ENCODE measurements at regions not wholly inside any gene's neighbourhood (a gene's known extent, or its start where the extent isn't known, plus 50 kb on each side); places are given as distances from the start of the nearest gene placed in this dataset.

DNA sequence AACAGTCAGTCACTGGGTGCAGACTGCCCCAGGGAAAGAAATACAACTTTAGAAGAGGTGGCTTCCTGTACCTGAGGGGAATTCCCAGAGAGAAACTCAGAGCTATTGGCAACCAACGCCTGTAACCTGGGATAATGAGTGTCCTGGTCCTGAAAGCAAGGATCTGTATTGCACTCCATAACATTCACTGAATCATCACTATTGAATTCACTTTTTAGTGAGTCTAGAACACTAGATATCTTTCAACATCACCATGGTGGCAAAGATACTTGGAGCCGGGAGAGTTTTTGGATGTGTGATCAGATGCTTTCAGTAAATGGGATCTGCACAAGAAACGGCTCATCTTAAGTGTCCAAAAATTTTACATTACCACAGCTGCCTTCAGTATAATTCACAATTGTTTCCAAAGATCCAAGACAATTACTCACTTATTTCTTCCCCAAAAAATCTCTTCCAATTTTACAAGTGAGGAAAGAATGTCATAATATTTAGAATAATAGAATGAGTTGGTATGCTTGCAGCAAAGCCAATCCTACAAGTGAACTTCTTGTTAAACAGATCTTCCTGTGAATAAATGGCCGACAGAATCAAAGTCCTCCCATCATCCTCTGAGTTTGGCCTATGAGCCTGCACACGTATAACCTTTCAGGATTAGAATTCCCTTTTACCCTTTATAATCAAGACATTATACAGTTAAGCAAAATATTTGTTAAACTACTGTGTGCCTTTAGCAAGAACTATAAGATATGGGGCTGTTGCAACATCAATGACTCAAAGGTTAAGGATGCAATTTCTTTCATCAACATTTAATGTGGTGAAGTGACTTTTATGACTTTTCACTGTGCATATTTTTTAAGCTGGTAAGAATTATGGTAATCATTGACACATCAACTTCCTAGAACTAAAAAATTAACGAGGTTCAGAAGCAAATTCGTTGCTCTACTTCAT lies 243.3 kb upstream of the COL8A1 start:
- no peak for TF ChIP-seq POLR2AphosphoS5 (IDR thresholded peaks at IDR 0.05)
- TF ChIP-seq, protein P1, sequence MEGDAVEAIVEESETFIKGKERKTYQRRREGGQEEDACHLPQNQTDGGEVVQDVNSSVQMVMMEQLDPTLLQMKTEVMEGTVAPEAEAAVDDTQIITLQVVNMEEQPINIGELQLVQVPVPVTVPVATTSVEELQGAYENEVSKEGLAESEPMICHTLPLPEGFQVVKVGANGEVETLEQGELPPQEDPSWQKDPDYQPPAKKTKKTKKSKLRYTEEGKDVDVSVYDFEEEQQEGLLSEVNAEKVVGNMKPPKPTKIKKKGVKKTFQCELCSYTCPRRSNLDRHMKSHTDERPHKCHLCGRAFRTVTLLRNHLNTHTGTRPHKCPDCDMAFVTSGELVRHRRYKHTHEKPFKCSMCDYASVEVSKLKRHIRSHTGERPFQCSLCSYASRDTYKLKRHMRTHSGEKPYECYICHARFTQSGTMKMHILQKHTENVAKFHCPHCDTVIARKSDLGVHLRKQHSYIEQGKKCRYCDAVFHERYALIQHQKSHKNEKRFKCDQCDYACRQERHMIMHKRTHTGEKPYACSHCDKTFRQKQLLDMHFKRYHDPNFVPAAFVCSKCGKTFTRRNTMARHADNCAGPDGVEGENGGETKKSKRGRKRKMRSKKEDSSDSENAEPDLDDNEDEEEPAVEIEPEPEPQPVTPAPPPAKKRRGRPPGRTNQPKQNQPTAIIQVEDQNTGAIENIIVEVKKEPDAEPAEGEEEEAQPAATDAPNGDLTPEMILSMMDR (IDR thresholded peaks at IDR 0.05): no peak
- TF ChIP-seq POLR2A (IDR thresholded peaks at IDR 0.05): no peak
- TF ChIP-seq EP300 (IDR thresholded peaks at IDR 0.05): no peak

Measured in gastroesophageal sphincter (tissue), 3 donors.